NCI-H345 treated with DMSO at 0.1 percent for 48 hours (cell line): ENCODE measurements at regions not wholly inside any gene's neighbourhood (a gene's known extent, or its start where the extent isn't known, plus 50 kb on each side); places are given as distances from the start of the nearest gene placed in this dataset.
"Not testable (repeated sequence)": the region's sequence is repeated elsewhere in the genome, so short reads cannot be mapped to it uniquely, and the experiment has no call there.

ENCODE experiments used
- DNase-seq: peaks from one replicate; lab custom pipeline; 2025; ENCODE audit not compliant: unreplicated experiment; lab: John Stamatoyannopoulos, UW

DNA sequence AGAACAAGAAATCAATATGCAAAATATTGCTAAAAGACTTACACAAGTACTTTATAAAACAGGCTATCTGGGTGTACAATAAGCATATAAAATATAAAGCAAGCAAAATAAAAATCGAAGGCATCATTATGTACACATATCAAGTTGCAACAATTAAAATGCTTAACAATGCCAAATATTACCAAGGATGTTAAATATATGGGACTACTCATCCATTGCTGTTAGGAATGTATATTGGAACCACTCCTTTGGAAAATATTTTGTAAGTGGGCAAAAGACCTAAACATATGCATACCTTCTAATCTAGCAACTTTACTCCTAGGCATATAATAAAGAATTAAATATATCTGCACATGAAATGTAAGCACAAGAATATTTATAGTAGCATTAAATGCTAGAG lies 632.6 kb upstream of the COX7C start:
- DNase-seq = no peak

DNA sequence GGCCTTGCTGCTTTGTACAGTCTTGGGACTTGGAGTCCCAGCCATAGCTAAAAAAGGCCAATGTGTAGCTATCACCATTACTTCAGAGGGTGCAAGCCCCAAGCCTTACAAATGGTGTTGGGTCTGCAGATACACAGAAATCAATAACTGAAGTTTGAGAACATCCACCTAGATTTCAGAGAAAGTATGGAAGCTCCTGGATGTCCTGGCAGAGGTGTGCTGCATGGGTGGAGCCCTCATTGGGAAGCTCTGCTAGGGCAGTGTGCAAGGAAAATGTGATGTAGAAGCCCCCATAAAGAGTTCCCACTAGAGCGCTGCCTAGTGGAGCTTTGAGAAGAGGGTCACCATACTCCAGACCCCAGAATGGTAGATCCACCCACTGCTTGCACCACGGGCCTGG lies 626.7 kb upstream of the COX7C start:
- DNase-seq = no peak

DNA sequence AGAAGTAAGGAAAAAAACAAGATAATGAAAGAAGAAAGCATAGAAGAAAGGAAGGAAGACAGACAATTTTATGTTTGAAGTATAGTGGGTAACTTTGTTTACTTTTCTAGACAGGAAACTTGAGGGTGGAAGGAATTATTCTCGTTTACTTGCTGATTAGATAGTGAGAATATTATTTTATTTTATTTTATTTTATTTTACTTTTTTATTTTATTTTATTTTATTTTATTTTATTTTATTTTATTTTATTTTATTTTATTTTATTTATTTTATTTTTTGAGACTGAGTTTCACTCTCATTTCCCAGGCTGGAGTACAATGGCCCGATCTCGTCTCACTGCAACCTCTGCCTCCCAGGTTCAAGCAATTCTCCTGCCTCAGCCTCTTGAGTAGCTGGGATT lies 623.1 kb upstream of the COX7C start:
- DNase-seq = not testable (repeated sequence)

DNA sequence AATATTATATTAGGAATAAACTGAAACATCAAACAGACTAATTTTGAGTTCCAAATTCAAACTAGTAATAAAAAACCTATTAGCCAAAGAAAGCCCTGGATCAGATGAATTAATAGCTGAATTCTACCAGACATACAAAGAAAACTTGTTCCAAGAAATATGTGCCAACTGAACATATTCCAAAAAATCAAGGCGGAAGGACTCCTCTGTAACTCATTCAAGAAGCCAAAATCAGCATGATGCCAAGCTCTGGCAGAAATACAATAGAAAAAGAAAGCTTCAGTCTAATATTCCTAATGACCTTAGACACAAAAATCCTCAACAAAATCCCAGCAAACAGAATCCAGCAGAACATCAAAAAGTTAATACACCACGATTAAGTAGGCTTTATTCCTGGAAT lies 619.1 kb upstream of the COX7C start:
- DNase-seq = no peak

DNA sequence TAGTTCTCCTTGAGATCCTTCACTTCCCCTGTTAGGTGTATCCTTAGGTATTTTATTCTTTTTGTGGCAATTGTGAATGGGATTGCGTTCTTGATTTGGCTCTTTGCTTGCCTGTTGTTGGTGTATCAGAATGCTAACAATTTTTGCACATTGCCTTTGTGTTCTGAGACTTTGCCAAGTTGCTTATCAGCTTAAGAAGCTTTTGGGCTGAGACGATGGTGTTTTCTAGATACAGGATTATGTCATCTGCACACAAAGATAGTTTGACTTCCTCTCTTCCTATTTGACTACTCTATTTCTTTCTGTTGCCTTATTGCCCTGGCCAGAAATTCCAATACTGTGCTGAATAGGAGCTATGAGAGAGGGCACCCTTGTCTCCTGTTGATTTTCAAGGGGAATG lies 609.4 kb upstream of the COX7C start:
- DNase-seq = no peak

DNA sequence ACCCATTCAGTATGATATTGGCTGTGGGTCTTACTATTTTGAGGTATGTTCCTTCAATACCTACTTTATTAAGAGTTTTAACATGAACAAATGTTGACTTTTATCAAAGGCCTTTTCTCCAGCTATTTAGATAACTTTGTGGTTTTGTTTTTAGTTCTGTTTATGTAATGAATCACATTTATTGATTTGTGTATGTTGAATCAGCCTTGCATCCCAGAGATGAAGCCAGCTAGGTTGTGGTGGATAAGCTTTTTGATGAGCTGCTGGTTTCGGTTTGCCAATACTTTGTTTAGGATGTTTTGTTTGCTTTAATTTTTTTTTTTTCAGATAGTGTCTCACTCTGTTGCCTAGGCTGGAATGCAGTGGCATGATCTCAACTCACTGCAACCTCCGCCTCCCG lies 609.0 kb upstream of the COX7C start:
- DNase-seq = no peak

DNA sequence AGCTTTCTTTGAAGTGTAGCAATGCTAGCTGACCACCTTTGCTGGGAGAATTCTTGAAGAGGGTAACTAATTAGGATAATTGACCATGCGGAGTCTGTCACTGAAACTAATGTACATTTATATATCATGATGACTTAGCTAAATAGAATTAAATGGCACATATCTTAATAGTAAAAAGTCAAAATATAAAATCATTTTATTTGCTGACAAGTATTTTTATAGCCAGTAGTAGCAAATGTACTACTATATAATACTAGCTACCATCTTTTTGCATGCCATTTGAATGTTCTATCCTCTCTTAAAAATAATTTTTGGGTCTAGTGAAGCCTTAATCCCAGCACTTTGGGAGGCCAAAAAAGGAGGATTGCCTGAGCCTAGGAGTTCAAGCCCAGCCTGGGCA lies 605.8 kb upstream of the COX7C start:
- DNase-seq = no peak

DNA sequence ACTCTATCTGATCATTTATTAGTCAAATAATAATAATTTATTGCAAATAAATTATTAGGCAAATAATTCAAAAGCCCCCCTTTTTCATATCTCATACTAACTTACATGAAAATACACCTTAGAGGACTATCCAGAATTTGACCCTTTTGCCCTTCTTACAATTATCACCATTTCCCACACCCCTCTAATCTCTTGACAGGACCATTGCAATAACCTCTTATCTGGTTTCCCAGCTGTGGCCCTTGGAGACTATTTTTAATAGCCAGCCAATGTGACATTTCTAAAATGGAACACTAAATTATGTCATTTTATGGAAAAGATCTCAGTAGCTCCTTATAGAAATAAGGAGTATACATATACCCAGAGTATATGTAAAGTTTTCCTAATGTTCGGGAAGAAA lies 588.4 kb upstream of the COX7C start:
- DNase-seq = no peak

DNA sequence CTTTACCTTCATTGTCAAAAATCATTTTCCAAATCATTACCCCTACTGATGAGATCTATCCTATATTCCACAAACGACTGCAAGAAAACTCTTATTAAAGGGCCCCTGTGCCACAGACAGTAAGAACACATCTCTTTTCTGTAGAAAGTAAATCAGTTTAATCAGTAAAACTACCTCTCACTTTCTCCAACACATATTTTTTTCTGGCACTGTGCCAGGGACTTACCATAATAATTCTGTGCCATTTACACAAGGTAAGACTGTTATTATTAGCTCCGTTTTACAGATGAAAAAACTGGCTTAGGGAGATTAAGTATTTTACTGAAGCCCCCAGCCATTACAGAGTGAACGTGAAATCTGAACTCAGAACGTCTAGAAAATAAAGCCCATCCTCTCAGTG lies 587.0 kb upstream of the COX7C start:
- DNase-seq = no peak

DNA sequence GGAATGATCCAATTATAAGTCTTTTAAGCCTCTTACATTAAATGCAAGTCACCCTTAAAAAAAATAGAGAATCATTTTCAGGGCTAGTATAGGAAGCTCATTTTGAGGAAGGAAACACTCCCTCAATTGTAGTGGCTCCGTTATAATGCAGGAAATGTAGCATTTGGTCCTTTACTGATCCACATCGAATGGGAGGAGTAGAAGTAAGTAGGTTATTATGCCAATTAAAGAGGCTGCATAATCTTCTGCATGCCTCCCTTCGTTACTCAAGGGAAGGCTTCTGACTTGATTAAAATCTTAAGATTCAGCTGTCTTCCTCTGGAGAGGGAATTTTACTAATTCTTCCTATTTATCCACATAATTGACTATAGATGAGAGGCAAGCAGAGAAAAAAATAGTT lies 579.2 kb upstream of the COX7C start:
- no peak for DNase-seq

DNA sequence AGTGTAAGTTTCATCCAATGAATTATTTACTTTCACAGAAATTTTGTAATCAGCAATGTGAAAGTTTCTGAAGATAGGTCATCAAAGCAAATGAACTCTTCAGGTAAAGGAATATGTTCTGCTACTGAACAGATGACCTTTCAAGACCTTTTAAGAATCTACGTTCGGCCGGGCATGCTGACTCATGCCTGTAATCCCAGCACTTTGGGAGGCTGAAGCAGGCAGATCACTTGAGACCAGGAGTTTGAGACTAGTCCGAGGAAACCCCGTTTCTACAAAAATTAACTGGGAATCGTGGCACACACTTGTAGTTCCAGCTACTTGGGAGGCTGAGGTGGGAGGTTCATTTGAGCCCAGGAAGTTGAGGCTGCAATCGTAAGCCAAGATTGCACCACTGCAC lies 578.4 kb upstream of the COX7C start:
- no peak for DNase-seq

DNA sequence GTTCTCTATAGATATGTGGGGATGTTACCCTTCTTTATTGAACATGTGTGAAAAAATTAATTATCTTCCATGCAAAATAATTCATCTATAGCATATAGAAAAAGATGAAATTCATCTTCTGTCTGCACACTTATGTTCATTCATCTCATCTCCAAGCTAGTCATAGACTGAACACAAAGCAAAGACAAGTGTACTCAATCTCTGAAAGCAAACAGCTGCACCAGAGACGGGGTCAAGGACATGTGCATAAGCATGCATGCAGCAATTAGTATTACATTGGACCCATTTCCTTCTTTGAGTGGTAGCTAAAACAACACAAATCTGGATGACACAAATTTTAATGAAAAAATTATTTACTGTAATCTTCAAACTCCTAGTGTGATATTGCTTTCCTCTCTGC lies 547.0 kb upstream of the COX7C start:
- no peak for DNase-seq

DNA sequence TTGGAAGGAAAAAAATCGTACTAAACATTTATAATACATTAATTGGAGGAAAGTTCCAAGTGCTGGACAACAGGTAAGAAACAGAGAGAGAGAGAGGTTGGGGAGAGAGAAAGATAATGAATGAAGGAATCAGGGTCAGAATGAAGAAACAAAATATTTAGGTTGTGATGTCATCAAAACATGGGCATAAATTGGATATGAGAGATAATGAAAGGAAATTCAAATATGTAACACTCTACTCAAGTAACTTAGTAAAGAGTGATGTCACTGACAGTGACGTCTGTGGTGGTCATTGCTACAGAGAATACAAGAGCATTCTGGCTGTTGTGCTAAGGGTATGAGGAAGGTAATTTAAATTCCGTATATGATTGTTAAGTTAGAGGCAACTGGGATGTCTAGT lies 543.4 kb upstream of the COX7C start:
- DNase-seq = no peak

DNA sequence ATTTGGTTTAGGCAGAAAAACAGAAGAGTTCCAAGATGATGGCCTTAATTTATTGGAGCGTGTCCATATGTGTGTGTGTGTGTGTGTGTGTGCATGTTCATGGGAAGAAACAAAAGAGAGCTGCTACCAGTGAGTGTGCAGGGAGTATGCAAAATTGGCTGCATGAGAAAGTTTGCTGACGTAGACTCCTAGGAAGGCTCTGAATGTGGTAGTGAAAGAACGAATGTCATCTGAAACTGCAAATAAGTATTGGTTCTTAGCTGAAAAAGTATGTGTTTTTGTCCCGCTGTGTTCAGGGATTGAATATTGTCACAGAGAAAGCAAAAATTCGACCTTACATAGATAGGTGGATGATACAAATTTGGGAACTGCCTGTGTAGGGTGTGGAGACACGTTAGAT lies 542.6 kb upstream of the COX7C start:
- no peak for DNase-seq

DNA sequence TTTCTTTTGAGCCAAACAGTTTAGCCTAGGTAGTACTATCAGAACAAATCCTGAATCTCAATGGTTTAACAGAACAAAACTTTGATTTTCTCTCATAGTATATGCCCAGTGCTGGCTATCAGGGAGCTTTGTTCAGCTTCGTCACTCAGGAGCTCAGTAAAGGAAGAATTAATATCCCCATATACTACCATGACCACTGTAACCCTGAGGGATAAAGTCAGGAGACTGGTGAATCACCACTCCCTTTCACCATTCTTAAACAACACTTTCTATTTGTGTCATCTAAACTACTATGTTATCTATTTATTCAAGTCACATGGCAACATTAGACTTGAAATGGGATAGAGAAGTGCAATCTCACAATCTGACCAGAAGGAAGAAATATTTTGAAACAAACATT lies 522.6 kb upstream of the COX7C start:
- DNase-seq = no peak

DNA sequence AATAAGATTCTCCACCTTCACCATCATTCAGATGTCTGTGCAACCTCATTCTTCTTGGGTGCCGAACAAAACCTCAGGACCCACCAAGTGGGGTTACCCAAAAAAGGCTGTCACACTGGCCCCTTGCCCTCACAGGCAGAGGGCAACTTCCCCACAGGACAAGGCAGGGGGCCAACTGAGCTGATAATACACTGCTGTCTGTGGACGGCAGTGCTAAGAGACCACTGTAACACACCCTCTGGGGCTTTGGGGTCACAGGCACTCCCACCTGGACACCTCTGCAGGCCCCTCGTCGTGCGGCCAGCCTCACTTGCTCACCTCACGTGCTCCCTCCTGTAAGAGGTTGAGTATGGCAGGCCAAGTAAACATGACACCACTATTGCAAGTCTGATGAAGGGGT lies 515.8 kb upstream of the COX7C start:
- DNase-seq = no peak

DNA sequence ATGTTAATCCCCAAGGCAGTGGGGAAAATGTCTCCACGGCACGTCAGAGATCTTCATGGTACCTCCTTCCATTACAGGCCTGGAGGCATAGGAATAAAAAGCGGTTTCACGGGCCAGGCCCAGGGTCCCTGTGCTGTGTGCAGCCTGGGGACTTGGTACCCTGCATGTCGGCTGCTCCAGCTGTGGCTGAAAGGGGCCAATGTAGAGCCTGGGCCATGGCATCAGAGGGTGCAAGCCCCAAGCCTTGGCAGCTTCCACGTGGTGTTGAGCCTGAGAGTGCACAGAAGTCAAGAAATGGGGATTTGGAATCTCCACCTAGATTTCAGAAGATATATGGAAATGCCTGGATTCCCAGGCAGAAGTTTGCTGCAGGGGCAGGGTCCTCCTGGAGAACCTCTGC lies 508.9 kb upstream of the COX7C start:
- no peak for DNase-seq

DNA sequence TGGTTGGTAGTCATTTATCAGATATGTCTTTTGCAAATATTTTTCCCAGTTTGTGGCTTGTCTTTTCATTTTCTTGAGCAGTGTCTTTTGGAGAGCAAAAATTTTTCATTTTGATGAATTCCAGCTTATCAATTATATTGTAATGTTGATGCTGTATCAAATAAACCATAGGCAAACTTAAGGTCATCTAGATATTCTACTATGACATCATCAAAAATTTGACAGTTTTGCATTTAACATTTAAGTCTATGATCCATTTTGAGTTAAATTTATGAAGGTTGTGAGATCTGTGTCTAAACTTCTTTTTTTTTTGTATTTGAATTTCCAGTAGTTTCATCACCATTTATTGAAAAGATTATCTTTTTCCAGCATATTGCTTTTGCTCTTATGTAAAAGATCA lies 505.5 kb upstream of the COX7C start:
- DNase-seq = no peak

DNA sequence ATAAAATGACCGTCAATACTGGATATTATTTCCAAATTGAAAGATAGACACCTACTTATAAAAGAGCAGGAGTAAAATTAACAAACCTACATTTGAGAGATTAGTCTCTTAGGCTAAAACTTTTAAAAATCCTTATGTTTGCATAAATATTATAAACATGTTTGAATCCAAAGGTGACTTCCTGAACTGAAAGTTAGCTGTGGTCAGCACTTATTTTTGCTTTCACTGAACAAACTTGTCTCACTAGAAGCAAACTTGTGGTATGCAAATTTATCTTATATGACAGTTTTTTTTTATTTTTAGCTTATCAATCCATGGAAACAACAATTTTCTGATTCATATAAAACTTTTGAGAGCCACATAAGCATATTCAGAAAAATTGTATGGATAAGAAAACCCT lies 502.6 kb upstream of the COX7C start:
- no peak for DNase-seq

DNA sequence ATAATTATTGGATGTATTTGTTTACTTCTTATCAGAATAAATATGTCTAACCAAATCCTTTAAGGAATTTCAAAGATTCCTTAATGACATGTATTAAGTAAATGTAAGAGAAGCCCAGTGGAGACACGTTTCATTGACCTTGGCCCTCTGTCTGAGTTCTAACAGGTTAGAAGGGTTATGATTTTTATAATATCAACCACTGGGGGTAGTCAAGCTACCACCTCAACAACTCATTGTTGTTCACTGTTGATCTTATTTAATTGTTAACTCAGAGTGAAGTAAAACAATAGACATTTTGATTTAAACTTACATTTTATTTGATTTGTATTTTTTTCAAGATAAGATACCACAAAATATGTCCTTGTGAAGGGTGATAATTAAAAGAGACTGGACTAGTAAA lies 499.2 kb upstream of the COX7C start:
- no peak for DNase-seq

DNA sequence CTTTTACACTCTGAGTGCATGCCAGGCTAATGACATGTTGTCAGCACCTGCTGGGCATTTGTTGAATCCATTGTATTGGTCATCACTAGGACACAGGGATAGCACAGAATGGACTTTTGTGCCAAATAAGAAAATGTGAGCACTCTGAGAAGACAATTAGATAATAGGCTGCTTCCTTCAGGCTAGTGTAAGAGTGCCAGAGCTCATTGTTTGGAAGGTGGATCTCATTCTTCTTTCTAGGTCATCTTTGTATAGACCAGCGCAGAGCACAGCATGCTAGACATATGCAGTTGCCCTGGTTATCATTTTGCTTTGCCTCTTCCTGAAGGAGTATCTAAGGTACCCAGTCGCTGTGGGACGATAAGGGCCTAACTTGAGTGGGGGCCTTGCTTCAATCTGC lies 493.4 kb upstream of the COX7C start:
- DNase-seq = no peak

DNA sequence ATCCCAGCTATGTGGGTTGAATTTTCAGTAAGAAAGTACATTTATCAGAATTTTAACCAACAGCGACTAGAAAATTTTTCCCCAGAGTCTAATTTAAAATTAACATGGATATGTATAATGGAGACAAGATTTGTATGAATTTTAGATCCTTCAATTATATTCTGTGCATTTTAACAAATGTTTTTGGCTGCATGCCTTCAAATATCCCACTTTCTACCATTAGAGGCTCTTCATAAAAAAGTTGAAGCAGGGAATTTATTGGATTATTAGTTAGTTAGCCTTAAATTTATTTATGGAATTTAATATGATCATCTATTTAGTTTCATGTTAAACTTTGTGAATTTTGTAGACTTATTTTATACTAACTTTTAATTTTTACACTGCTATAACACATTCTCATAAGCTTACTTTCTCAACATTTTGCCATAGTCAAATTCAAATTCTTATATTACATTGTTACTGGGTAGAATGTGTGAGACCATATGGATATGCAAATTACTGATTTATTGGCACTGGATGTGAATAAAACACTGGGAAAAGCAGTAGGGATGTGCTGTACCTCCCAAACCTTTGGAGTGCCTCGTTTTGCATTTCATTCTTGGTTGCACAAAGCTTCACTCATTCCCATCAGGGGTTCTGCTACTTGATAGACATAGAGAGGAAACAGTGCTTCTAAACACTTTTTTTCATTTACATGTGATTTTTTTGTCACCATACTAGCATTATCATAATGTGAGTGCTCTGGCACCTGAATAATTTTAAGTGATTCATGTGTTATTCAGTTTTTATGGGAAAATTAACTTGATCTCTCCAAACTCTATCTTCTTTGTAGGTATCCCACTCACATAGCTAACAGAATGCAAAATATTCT lies 491.8 kb upstream of the COX7C start:
- no peak for DNase-seq

DNA sequence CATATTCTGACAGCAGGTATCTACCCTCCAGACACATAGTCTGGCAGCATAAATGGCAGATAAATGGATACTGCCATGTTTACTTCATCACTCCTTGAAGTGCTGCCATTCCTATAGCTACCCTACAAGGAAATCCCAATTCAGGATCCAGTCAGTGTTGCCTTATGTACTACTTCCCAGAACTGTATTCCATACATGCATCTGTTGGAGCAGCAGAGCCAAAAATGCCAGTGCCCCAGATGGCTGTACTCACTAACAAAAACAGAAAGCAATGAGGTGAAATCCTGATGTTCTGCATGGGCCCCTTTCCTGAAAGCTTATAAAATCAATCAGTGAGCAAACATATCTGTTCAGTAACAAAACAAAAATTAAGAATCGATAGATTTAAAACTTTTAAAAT lies 490.0 kb upstream of the COX7C start:
- no peak for DNase-seq
